ENCODE measurements at regions not wholly inside any gene's neighbourhood (a gene's known extent, or its start where the extent isn't known, plus 50 kb on each side); places are given as distances from the start of the nearest gene placed in this dataset.

DNA sequence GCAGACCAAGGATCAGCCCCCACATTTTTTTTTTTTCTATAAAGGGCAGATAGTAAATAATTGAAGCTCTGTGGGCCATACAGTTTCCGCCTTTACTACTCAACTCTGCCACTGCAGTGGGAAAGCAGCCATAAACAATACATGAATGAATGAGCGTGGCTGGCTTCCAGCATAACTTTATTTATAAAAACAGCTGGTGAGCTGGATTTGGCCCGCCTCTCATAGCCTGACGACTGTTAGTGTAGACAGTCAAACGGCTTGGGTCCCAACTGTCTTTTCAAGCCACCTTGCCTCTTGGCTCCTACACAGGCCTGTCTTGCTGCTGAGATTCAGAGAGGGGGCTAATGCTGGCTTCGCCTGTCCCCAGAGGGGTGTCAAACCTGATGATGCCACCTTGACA lies 169.8 kb upstream of the GPR26 start:
- DNase-seq (ENCODE audit: low read depth): no peak

- no peak for DNase-seq (ENCODE audit: low read depth)
Measured at GRCh38 chr10:123496996-123497660, 169.0 kb upstream of the GPR26 start.

- DNase-seq (ENCODE audit: low read depth): no peak
Measured at GRCh38 chr10:123500110-123500509, 166.0 kb upstream of the GPR26 start.

- DNase-seq (ENCODE audit: low read depth): no peak
Measured at GRCh38 chr10:123501148-123501547, 165.0 kb upstream of the GPR26 start.

- no peak for DNase-seq (ENCODE audit: low read depth)
Measured at GRCh38 chr10:123502983-123503382, 163.2 kb upstream of the GPR26 start.

DNA sequence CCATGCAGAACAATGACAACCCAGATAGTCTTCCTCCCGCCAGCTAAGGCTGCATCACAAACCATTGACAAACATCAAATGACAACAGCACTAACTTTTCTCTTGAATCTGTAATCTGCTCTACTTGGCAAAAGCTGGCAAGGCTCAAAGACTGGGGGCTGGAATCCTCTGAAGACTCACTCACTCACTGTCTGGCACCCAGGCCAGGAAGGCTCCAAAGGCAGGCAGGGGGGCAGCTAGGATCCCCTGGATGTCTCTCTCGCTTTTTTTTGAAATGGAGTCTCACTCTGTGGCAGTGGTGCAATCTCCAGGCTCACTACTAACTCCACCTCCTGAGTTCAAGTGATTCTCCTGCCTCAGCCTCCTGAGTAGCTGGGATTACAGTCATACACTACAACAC lies 159.7 kb upstream of the GPR26 start:
- no peak for DNase-seq (ENCODE audit: low read depth)

GRCh38 chr10:123507298-123507697 lies 158.9 kb upstream of the GPR26 start:
- DNase-seq (ENCODE audit: low read depth): no peak

DNA sequence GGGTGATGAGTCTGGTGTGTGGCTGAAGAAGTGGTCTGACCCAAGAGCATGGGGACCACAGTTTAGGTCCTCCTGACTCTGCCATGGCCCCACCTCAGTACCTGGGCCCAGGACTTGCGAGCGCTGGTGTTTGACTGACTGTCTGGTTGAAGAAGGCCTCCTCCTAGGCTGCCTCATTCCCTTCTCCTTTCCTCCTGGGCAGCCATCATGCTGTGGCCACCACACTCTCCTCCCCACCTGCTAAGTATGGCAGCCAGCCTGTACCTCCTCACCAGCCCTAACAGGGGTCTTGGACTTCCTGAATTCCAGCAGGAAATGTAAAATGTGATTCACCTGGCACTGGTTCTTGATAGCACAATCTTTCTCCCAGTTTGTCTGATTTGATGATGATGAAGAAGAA lies 156.8 kb upstream of the GPR26 start:
- DNase-seq (ENCODE audit: low read depth): no peak

DNA sequence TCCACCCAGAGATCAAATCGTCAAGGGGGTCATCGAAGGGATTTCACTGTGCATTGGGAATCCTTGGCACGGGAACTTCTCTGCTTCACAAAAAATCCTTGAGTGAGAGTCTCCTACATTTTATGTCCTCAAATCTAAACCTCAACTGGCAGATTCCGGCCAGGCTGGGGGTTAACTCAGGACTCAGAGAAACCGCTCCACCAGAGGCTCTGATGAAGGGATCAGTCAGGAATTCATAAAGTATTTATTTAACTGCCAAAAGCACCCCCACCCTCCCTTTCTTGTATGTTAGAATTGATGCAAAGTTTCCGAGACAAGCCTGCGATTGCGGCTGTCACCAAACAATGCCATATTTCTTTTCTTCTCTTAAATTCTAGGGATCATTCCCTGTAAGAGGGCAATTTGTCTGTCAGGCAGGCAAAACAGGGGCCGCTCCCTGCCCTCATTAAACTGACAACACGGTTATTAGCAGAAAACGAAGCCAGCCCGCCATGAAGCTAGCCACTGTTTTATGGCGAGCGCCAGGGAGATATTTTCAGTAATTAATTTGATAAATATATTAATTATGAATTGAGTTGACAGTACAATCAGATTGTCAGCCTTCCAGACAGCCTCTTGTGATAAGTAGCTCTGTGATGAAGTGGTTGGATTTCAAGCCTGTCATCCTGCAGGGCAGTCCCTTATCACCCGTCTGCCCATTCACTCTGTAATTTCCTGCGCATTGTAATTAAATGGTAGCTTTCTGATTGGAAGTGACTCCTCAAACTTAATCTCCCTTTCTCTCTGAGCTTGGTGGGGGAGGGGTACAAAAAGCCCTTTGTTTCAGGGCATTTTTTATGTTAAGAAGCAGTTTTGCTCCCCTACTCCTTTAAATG lies 153.0 kb upstream of the GPR26 start:
- no peak for DNase-seq (ENCODE audit: low read depth)

GRCh38 chr10:123513870-123514269 lies 152.3 kb upstream of the GPR26 start:
- DNase-seq (ENCODE audit: low read depth): no peak

- DNase-seq (ENCODE audit: low read depth): no peak
Measured at GRCh38 chr10:123514996-123515395, 151.2 kb upstream of the GPR26 start.

DNA sequence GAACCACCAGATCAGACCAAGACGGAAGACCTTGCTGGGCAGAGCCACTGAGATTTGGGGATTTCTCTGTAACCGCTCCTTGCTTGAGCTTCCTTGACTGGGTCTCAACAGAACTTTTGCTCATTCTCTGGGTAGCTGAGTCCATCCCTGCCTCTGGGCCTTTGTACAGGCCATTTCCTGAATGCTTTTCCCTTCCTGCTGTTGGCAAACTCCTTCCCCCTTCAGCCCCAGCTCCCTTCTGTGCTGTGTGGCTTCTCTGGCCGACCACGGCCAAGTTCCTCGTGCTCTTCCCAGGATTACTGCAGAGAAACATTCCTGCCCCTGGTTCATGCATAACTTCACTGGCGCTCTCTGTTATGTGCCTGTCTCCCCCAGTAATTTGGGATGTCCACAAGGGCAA lies 150.5 kb upstream of the GPR26 start:
- DNase-seq (ENCODE audit: low read depth): no peak

DNA sequence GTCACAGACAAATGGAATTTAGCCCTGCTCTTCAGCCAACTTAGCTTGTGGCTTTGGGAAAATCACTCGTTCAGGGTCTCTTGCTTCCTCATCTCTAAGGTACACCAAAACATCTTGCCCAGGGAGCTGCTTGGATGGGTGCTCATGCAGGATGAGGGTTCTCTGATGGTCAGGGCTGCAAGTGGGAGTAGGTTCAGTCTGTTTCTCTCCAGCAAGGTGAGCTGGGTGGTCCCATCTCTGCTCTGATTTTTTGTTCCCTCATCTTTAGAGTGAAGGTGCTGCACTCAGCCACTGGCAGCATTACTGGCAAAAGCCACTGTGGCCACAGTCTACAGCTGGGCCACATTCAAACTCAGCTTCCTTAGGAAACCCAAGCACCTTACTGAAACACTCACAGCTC lies 149.9 kb upstream of the GPR26 start:
- DNase-seq (ENCODE audit: low read depth): no peak

- DNase-seq (ENCODE audit: low read depth): no peak
Measured at GRCh38 chr10:123517426-123517825, 148.7 kb upstream of the GPR26 start.

DNA sequence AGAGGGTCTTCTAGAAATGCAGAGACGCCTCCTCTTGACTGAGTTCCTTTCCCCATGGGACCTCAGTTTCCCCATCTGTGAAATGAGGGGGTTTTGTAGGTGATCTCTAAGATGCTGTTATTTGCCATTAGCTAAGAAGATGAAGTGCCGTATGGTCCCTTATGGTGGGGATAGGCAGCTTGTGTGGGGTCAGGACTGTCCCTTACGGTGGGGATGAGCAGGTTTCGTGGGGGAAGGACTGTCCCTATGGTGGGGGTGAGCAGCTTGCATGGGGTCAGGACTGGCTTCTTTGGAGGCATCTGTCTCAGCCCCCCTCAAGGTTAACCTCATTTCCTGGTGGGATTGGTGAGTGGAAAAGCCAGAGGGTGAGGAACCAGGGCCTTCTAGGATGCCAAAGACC lies 148.3 kb upstream of the GPR26 start:
- no peak for DNase-seq (ENCODE audit: low read depth)

- no peak for DNase-seq (ENCODE audit: low read depth)
Measured at GRCh38 chr10:123518765-123519164, 147.4 kb upstream of the GPR26 start.

DNA sequence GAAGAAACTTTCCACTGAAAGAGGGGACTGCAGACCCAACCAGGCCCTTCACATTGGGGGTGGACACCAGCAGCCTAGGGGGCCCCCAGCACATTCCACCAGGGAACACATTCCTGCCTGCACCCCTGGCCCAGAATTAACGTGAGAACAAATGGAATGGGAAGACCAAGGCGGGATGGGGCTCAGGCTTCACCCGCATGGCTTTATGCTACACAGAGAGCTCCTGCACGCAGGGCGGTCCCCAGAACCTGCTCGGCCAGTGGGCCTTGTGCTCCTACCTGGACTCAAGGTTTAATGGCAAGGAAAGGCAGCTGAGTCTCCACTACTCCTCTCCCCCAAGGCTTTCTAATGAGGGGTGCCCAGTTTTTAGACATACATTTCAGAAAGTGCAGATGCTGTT lies 146.3 kb upstream of the GPR26 start:
- DNase-seq (ENCODE audit: low read depth): no peak

- DNase-seq (ENCODE audit: low read depth): no peak
Measured at GRCh38 chr10:123521076-123521475, 145.1 kb upstream of the GPR26 start.

- no peak for DNase-seq (ENCODE audit: low read depth)
Measured at GRCh38 chr10:123521556-123521955, 144.6 kb upstream of the GPR26 start.

- DNase-seq (ENCODE audit: low read depth): no peak
Measured at GRCh38 chr10:123522702-123523312, 143.3 kb upstream of the GPR26 start.

- no peak for DNase-seq (ENCODE audit: low read depth)
Measured at GRCh38 chr10:123523833-123524232, 142.3 kb upstream of the GPR26 start.

DNA sequence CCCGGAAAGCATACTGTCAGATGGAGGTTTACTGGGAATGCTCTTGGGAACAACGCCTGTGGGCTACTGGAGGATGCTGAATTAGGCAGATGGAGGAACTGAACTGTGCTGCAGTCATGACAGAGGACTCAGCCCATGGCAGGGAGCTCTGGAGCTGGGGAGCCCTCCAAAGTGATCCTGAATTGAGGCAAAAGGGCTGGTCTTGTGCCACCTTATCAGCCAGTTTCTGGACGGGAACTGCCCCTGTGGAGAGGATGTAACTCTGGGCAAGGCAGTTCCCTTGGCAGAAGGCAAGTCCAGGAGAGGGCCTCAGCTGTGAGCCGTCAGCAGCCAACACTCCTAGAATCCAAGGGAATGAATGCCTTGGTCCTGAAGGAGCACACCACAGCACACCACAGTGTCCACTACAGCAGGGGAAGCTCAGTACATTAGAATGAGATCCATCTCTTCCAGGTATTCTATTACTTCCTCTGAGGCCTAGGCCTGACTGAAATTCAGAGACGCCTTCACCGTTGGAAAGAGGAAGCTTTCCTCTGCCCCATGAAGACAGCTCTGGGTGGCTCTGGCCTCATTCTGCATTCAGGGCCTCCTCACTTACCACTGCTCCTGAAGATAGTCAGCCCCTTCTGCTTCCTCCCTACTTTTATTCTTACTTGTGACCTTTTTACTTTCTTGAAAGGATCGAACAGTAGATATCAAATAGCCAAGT lies 139.6 kb upstream of the GPR26 start:
- DNase-seq (ENCODE audit: low read depth): no peak

DNA sequence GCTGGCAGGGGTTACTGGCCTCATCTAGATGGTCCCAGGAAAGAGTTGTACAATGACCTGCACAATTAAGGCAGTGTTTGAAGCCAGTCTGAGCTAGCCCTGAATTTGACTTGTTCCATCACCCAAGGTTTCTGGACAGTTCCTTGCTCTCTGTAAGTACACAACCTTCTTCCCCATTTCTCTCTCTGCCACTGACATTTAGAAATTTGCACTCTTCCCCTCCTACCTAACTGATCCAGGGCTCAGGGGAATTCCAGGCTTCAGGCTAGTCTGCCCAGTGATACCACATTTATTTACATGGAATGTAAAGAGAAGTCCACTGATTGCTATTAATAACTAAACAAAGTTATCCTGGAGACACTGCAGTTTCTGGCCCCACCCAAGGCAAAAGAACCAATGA lies 139.0 kb upstream of the GPR26 start:
- no peak for DNase-seq (ENCODE audit: low read depth)
